ENCODE measurements at regions not wholly inside any gene's neighbourhood (a gene's known extent, or its start where the extent isn't known, plus 50 kb on each side); places are given as distances from the start of the nearest gene placed in this dataset.
A peak's percentile ranks its signal among the peaks of the same experiment; 100 is the strongest.
"Not testable (repeated sequence)": the region's sequence is repeated elsewhere in the genome, so short reads cannot be mapped to it uniquely, and the experiment has no call there.

DNA sequence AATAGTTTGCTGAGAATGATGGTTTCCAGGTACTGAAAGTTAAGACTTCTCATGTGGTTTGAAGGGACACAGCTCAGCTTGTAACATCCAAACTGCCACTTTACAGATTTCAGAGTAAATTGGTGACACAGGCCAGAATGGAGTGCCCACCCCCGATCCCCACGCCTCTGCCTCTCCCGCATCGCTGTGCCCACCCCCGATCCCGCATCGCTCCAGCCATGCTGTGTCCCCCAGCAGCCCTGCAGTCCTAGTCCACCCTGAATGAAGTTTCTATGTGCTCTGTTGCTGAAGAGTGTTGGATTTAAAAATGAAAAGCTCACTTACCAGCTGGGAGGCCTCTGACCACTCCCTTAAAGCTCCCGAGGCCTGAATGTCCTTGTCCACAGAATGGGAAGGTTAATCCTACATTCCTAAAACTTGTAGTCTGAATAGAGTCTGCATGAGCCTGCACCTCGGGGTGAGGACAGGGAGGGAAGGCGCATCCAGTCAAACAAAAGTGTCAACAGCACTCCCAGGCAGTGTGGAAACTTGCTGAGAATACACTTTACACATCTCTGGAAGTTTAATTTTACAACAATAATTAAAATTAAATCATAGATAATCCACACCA, 176.4 kb upstream of the ID2 start:
- no peak for DNase-seq

DNA sequence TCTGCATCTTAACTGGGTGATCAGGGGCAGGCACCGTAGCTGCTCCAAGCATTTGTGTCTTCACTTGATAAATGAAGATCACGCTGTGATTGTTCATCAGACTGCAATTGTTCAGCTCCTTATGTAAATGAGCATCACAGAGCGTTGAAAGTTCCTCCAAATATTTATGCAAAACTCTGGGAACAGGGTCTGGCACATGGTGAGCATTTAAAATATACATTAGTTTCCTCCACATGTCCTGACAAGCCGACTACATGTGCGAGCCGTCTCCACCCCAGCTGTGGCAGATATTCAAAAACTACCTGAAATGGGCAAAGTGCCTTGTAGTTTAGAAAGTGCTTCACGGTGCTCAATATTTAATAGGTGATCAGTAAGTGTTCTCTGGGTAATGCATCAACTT, 175.1 kb upstream of the ID2 start:
- DNase-seq: no peak

DNA sequence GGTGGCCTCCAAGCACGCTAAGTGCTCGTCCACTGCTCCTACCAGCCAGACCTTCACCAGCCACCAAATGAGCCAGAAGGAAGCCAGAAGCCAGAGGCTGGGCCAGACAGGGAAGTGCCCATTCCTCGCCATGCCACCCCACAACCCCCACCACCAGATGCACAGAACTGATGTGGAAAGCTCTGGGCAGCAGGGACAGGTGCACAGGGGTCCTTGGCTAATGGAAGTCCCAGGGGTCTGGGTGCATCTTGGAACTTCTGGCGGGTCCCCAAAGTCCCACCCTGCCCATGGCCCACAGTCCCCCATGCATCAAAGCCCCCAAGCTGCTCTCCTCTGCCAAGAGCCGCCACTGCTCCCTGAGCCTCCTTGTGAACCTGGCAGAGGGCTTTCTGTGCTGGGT, 173.1 kb upstream of the ID2 start:
- no peak for DNase-seq

DNA sequence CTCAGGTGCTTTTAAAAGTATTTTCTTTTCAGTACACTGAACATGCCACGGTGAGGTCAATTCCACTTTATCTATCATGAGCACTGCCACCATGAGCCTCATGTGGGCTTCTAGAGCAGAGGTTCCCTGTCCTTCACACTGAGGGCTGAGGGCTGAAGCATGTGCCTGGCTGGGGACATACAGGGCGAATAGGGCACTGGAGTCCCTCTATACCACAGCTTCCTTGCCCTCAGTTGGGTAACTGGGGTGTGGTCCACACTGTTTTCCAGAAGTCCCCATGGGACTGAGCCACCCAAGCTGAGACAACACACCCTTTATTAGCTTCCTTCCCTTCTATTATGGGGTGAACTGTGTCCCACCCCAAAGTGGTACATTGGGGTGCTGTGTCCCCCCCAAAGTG, 172.2 kb upstream of the ID2 start:
- DNase-seq: no peak

DNA sequence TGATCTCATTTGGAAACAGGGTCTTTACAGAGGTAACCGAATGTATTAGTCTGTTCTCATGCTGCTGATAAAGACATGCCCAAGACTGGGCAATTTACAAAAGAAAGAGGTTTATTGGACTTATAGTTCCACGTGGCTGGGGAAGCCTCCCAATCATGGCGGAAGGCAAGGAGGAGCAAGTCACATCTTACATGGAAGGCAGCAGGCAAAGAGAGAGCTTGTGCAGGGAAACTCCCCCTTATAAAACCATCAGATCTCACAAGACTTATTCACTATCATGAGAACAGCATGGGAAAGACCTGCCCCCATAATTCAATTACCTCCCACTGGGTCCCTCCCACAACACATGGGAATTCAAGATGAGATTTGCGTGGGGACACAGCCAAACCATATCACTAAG, 171.8 kb upstream of the ID2 start:
- not testable (repeated sequence) for DNase-seq

DNA sequence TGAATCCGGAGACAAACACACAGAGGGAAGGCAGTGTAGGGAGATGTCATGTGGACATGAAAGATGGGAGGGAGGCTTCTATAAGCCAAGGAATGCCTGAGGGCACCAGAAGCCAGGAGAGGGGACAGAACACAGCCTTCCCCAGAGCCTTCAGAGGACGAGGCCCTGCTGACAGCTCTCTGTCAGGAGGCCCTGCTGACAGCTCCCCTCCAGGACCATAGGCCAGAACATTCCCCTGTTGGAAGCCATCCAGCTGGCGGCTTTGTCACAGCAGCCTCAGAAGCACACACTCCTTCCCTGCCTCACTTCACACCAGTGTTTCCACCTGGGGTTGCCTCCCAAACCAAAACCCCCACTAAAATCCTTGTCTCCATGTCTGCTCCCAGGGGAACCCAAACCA, 171.3 kb upstream of the ID2 start:
- DNase-seq: no peak

DNA sequence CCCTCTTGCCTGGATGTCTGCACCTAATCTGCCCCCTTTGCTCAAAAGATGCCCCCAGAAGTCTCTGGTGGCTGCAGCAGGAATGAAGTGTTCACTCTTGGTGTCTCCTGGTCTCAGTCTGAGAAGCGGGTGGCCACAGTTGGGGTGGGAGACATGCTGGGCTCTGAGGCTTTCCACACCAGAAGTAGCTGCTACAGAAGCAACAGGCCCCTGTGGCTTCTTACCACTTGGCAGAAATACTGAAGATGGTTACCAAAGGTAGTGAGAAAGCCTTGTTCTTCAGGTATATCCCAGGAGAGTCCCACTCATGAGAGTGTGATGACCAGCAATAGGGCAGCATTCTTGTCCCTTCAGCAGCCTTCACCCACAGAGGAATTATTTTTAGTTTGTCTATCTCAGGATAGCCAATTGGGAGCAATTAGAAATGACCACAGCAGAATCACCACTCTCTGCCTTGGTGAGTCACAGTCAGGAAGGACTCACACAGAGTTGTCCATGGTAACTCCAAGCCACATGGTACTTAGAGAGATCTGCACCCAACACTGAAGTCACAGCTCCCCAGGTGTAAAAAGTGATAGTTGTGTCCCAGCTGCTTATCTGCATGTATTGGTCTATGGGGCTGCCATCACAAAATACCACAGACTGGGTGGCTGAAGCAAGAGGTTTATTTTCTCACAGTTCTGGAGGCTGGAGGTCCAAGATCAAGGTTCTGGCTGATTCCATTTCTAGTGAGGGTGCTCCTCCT, 169.8 kb upstream of the ID2 start:
- DNase-seq: peak; percentile 21

DNA sequence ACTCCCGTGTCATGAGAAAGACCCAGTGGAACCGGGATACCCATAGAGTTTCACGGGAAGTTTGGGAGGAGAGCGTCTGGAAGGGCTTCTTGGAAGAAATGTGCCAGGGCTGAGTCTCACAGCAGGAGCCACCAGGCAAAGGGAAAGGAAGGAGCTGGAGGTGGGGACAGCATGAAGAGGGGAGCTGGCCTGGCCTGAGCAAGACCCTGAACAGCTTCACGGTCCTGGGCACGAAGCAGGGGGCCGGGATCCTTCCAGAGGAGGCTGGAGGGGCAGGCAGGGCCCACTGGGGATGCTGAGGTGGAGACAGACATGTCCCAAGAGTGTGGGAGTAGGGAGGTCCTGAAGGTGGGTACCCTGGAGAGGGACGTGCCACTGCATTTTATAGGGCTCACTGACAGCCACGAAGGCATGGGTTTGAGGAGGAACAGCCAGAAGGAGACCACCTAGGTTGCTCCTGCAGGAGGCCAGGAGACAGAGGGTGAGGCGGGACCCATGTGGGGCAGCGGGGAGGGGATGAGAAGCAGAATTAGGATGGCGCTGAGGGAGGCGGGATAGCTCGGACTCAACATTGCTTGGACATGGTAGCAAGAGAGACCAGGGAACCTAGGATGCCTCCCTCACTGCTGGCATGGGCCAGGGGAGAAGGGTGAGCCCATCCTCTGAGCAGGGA, 168.1 kb upstream of the ID2 start:
- no peak for DNase-seq

DNA sequence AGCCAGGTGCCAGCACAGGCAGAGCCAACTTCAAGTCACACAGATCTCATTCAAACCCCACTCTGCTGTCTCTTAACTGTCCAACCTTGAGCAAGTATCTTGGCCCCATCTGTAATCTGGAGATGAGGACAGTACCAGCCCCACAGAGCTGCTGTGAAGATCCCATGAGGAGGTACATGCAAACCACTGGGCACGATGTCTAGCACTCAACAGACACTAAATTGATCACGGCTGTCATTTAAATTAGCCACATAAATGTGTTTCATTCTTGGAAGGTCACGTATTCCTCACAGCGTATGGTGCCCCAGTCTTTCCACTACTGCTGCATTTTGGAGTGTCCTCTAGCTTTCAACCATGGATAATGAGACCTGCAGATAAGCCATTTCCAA, 167.6 kb upstream of the ID2 start:
- no peak for DNase-seq

DNA sequence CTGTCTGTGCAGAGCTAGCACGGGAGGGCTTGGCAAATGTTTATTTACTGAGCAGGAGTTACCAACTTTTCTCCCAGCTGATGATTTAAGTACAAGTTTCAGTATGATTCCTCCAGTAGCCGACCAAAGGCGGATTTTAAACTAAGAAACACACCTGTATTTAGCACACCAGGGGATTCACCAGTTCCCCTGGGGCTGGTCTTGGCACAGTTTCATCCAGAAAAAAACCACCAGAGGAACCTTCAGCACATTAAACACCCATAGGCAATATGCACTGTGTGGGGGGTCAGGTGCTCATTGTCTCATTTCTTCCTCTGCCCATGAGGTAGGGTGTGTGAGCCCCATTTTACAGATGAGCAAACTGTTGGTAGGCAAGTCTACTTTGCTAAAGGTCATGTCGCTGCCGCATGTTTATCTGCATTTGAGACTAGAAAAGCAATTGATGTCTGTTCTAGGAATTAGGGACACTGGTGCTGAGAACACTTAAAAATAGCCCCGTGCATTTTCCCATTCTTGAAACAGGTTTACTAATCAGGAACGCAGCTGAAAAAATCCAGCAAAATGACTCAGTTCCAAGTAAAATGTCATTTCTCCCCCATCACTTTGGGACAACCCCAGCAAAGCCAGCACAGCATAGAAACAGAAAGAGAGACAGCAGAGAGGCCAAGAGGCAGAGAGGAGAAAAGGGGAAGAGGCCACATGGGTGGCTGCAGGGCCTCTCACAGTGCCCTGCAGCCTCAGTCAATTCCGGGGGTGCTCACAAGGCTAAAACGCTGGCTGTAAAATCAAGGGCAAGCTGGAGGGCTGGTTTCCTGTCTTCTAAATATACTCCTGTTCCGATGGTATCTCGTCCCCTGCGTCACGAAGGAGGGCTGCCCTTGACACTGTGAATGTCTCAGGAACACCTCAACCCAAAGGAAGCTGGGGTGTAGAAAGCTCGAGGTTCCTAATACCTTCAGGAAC, 166.8 kb upstream of the ID2 start:
- peak; percentile 73 for DNase-seq

DNA sequence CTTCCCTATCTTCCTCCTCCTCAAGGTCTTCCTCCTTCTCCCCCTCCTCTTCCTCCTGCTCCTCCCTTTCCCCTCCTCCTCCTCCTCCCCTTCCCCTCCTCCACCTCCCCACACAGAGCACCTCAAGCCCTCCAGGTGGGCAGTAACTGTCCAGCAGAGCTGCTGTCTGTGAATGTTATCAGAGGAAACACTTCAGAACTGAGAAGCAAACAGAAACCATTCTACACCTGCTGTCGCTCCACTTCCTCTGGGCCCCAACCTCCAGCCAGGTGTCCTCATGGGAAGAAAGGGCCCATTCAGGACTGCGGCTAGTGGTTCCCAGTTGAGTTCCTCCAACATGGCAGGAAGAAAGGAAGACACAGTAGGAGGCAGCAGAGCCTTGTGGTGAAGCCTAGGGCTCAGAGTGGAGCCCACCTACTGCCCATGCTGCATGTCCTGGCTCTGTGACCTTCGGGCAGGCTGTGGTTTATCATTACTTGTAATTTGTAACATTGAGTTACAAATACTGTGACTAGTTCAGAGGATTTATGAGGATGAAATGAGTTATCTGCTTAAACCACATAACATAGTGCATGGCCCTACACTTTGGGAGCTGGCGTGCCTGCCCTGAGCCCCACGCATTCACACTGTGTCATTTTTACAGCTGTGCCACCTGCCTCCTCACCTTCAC, 165.9 kb upstream of the ID2 start:
- DNase-seq: peak; percentile 24

DNA sequence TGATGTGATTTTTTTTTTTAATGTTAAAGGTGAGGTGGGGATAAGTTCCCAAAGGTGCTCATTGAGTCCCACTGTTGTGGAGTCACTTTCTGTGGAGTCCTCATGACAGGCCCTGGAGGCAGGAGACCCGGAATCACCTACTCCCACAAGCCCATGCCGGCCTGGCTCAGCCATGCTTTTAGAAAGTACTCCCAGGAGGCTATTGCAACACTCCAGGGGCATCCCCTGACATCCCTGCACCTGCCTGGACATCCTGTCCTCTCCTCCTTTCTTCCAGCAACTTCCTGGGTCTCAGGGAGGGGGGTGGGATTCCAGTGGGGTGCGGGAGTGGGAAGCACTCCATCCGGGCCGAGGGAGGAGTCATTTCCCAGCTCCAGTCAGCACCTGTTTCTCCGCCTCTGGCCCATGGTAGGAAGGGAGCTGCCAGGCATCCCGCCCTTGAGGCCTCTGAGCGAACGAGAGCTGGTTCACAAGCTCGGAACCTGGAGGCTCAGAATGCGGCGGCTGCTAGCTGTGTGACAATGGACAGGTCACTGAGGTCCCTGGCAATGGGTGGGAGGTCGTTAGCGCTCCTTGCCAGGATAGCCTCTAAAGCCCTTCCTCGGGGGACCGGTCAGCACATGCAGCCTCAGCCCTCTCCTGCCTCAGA, 163.9 kb upstream of the ID2 start:
- no peak for DNase-seq

DNA sequence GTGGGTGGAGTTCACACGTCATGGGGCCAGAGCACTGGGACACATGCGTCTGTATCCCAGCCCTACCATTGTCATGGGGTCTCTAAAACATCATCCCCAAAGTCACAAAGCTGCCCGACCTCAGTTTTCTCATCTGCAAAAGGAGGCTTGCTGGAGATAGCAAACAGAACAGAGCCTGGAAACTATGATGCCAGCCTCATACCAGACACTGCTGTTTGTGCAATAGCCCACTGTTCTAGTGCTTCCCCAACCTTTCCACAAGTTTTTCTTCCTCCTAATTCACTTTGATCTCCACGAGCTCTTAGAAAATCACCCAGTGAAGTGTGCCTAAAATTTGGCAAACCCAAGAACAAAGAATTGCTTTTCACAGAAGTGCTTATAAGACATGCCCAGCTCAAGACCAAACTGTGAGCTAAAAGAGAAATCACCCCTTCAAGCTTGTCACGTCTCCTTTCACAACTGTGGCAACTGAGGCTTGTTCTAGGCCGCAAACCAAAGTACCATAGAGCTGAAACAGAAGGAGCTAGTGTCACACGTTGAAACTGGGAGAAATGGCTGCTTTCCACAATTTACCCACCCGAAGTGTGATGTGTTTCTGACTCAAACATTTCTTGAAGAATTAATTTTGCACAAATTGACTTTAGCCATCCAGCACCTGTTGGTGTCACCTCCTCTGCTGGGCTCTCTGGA, 162.7 kb upstream of the ID2 start:
- DNase-seq: peak; percentile 36

DNA sequence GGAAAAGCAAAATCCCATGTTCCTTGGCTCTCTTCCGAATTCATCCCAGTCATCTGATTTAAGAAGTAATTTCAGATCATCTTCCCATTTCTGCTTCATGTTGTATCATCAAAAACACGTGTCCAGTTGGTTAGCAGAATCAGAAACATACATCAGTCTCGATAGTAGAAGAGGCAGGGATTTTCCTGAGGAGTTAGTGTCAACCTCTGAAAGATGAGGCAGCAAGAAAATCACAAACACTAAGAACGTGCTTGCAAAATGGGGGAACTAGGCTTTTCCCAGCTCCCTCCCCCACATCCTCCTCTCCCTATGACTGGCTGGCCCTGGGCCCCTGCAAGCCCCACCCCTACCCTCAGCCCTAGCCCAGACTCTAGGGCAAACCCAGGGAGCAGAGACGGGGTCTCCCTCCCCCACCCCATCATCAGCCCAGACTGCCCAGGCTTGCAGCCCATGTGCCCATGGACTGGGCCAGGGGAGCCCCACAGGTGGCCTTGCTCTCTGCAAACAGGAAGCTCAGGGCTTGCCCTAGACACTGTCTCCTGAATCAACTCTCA, 161.0 kb upstream of the ID2 start:
- DNase-seq: no peak

DNA sequence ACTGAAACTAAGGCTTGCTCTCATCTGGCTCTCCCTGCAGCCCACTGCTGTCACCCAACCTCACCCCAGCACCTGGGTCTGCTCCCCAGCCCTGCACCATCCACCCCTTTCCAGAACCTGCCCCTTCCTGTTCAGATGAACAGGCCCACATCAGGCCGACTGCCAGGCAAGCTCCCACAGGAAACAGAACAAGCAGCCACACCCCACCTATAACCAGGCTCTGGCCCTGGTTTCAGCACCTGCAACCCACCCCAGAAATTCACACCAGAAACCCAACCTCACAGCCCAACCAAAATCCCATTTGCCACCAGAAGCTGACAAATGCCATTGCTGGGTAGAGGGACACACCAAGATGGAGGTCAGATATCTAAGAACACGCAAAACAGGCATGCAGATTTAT, 159.2 kb upstream of the ID2 start:
- DNase-seq: no peak

DNA sequence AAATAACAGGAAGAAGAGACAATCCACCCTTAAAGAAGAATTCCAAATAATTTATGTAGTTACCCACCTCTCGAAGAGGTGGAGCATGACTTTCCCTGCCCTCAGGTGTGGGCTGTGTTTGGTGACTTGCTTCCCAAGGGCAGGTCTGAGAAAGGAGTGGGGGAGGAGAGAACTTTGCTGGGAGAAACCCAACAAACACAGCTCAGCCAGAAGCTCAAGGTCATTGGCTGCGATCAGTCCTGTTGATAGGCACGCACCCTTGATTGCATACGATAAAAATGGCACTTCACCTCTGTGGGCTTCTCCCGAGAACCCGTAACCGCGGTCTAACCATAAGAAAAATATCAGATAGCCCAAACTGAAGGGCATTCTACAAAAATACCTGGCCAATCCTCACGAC, 157.5 kb upstream of the ID2 start:
- DNase-seq: no peak

DNA sequence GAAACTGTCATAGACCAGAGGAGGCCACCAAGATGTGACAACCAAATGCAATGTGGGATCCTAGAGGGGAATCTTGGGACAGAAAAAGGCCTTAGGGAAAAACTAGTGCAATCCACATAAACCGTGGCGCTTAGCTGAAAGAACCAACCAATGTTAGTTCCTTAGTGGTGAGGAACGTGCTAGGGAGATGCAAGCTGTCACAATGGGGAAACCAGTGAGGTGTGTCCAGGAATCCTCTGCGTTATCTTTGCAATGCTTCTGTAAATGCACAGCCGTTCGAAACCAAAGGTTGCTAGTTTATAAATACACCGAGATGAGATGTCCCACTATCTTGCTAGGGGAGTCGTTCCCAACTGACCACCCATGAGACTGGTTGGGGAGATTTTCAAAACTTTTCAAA, 157.0 kb upstream of the ID2 start:
- DNase-seq: no peak

DNA sequence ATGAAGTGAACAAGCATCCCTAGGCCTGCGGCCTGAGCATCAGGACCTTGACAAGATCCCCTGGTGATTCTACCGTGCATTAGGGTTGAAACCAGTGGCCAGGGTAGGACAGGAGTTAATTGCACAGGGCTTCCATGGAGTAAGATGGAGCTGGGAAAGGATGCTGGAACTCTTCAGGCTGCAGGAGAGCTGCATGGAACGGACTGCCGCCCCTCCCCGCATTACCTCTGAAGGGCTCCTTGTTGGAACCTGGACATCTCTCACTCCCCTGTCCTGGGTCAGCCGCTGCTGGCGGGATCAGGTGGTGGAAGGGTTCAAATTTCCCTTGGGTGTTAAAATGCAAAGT, 156.6 kb upstream of the ID2 start:
- no peak for DNase-seq

DNA sequence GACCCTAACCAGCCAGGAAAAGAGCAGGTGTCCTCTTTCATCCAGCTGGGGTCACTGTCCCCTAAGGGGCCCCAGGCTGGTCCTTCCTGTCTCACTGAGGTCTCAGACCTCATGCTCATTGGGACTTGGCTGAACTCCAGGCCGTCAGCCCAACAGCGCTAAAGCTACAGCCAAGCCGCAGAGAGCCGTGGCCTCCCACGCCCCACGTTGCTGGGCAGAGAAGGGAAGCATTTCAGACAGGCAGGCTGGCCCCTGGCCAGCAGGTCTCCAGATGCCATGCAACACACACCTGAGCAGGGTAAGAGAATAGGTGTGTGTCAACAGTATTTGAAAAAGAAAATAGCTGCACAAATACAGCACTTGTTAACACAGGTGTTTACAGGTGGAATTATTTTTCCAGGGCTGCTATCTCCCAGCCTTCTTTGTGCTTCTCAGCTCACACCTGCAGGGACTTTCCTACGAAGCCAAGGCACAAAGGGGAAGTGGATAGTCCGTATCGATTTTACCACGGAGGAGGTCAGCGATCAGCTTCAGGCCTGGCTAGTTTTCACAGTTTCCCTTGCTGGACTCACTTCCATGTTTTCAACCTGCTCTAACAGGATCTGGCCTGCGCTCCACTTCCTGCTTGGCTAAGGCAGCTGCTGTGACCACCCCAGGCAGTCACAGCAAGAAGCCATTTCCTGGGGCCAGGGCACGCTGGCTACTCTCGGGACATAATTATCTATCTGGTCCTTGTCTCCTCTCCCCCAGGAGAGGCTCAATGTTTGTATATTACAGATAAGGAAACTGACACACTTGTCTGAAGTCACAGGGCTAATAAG, 156.1 kb upstream of the ID2 start:
- DNase-seq: no peak

DNA sequence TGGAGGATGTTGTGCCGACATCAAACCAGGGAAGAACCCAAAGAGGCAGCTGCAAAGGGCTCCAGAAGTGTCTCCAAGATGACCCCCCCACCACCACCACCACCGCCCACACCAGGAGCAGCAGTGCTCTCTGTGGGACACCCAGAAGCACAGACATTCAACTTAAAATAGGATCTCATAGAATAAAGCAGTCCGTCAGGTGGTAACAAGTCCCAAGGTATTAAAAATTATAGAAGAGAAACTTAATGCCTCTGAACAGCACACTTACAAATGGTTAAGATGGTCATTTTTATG, 155.5 kb upstream of the ID2 start:
- no peak for DNase-seq

DNA sequence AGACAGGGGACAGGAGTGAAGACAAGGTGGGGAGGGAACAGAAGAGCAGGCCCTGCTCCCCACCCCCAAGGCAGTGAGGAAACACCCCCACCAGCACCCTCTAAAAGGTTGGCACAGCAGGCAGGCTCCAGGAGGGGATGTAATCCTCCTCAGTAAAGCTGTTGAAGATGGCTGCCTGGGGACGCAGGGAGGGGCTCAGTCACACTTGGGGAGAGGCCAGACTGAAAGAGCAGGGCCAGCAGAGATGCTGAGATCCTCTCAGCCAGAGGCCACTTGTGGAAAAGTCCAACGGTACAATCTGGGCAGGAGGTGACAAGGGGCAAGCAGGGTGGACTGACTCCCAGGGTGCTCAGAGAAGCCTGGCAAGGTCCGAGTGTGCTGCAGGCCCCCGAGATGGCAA, 154.8 kb upstream of the ID2 start:
- no peak for DNase-seq

Measured in CD4-positive, alpha-beta T cell treated with Interleukin-10 for 1 hour (primary cell).